ENCODE measurements at regions not wholly inside any gene's neighbourhood (a gene's known extent, or its start where the extent isn't known, plus 50 kb on each side); places are given as distances from the start of the nearest gene placed in this dataset.

DNA sequence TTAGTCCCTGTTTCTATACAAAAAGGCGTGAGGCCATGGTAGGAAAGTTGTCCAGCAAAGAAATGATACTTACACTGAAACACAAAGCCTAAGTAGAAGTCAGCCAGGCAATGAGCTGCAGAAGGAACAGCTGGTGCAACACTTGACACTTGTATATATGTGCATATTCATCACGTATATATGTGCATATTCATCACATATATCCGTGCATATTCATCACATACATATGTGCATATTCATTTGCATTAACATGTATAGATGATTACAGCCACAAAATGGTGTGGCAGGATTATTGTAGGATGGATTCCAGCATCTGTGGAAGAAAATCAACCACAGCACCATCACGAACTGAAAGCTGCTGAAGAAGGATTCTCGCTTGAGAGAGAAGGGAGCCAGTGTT lies 189.0 kb upstream of the RGS18 start:
- no peak for TF ChIP-seq EZH2 (IDR thresholded peaks at IDR 0.05)
- no peak for TF ChIP-seq CTCF (IDR thresholded peaks at IDR 0.05)
- no peak for TF ChIP-seq EZH2phosphoT487 (IDR thresholded peaks at IDR 0.05)
